GM12864 (cell line): ENCODE measurements at regions not wholly inside any gene's neighbourhood (a gene's known extent, or its start where the extent isn't known, plus 50 kb on each side); places are given as distances from the start of the nearest gene placed in this dataset.

ENCODE experiments used
- DNase-seq: peaks from one replicate; pipeline ENCODE4 v3.0.0-alpha.2; 2011; ENCODE audit warnings: low read depth
- H3K4me3 ChIP-seq: 2 replicates; pipeline ENCODE4 v1.5.1; 2011; ENCODE audit warnings: mild to moderate bottlenecking, low read depth, low read length, control low read depth
- TF ChIP-seq, protein P1 (sequence below): IDR thresholded peaks from 2 replicates; pipeline ENCODE4 v1.5.1; 2011; ENCODE audit warnings: low read depth, mild to moderate bottlenecking, moderate library complexity, low read length, control low read depth, inconsistent platforms; ENCODE audit errors: missing control alignments

DNA sequence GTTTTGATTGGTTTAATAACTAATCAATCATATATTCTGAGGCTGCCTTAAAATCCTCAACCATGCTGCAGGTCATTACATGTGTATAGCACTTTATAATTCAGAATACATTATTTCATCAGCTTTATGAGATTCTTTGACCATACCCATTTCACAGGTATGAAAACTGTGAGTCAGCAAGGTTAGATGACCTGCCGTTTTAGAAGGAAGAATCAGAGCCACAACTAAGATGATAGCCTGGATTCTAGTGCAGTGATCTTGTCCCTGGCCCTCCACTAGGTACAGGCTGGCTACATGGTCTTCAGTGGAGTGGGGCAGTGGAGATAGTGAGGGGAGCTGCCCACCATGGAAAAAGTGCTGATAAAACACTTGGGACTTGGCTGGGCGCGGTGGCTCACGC, 154.4 kb upstream of the MAX start:
- DNase-seq, result no peak
- no peak overlapping the region for H3K4me3 ChIP-seq
- TF ChIP-seq, protein P1, sequence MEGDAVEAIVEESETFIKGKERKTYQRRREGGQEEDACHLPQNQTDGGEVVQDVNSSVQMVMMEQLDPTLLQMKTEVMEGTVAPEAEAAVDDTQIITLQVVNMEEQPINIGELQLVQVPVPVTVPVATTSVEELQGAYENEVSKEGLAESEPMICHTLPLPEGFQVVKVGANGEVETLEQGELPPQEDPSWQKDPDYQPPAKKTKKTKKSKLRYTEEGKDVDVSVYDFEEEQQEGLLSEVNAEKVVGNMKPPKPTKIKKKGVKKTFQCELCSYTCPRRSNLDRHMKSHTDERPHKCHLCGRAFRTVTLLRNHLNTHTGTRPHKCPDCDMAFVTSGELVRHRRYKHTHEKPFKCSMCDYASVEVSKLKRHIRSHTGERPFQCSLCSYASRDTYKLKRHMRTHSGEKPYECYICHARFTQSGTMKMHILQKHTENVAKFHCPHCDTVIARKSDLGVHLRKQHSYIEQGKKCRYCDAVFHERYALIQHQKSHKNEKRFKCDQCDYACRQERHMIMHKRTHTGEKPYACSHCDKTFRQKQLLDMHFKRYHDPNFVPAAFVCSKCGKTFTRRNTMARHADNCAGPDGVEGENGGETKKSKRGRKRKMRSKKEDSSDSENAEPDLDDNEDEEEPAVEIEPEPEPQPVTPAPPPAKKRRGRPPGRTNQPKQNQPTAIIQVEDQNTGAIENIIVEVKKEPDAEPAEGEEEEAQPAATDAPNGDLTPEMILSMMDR, result no peak

DNA sequence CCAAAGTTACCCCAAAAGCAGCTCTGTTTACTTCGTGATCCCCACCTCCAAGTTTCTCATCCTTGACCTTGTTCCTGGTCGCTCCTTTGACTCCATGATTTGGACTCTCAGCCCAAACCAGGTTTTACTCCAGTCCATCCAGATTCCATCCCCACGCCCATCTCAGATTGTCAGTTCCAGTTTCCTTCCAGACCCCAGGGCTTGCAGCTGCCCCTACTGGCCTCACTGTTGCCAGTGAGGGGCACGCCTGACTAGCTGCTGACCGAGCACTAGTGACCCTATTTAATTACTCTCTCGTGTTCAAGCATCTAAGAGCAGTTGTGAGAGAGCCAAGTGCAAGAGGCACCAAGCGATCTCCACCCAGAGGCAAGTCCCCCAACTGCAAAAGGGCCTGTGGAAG, 155.1 kb upstream of the FUT8 start:
- DNase-seq, result no peak
- TF ChIP-seq, protein P1, result no peak
- H3K4me3 ChIP-seq, result no peak overlapping the region

DNA sequence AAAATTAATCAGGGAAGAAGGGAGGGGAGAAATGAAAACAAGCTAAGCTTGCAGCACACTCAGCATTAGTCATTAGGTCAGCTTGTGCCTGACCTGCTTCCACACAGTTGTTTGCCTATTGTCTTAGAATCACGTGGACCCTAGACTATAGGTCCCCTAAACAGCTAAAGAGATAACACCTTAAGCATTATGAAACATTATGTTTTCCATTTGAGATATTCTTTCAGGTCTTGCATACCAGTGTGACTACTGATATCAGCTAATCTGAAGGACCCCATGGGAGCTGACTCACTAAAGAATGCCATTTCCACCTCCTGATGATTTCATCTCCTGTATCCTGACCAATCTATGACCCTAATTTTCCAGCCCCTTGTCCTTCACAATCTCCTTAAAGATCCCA, 154.1 kb upstream of the FUT8 start:
- no peak overlapping the region for H3K4me3 ChIP-seq
- DNase-seq, result no peak
- TF ChIP-seq, protein P1, result no peak

DNA sequence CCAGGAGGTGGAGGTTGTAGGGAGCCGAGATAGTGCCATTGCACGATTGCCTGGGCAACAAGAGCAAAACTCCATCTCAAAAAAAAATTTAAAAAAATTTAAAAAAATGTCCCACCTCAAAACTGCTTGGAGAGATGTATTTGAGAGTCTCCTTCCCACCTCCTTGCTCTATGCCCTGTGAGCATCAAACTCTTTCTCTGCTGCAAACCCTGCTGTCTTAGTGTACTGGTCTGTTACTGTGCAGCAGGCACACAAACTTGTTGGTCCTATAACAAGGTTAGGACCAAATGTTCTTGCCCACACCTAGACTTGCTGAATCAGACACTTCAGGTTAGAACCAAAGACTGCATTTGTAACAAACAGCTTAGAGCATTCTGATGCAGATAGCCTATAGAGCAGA, 153.5 kb upstream of the FUT8 start:
- TF ChIP-seq, protein P1, result no peak
- no peak overlapping the region for H3K4me3 ChIP-seq
- DNase-seq, result no peak

DNA sequence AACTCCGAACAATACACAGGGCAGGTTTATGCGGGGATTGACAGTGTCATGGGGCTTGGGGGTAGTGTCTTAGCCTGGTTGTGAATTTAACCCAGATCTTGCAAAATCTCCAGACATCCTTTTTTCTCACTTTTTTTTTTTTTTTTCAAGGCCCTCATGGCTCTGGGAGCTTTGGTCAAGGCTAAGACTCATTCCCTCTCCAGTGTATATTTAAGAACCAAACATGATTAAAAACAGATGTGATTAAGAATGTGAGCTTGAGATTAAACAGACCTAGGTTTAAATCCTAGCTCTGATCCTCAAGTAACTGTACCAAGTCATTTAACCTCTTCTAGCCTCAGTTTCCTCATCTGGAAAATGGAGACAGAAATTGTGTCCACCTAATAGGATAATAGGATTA, 151.7 kb upstream of the FUT8 start:
- H3K4me3 ChIP-seq, result no peak overlapping the region
- DNase-seq, result no peak
- TF ChIP-seq, protein P1, result no peak

DNA sequence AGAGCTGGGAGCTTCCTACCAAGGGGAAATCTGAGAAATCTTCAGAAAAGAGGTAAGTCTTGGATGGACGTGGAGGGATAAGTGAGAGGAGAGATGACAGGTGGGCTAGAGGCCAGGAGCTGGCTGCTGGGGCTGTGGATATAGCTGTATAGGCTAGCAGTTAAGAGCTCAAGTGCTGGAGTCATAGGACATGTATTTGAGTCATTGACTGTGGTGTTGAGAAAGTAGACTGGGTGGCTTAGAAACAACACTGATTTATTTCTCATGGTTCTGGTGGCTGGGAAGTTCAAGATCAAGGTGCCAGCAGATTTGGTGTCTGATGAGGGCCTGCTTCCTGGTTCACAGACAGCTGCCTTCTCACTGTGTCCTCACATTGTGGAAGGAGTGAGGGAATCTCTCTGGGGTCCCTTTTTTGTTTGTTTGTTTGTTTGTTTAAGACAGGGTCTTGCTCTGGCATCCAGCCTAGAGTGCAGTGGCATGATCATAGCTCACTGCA, 151.1 kb upstream of the FUT8 start:
- no peak for DNase-seq
- TF ChIP-seq, protein P1, result no peak
- H3K4me3 ChIP-seq, result no peak overlapping the region

DNA sequence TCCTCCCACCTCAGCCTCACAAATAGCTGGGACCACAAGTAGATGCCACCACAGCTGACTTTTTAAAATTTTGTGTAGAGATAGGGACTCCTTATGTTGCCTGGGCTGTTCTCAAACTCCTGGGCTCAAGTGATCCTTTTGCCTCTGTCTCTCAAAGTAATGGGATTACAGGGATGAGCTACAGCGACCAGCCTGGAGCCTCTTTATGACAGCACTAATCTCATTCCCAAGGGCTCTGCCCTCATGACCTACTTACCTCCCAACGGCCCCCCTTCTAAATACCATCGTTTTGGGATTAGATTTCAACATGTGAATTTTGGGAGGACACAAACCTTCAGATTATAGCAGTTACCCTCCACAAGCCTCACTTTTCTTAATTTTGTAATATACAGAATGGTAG, 150.6 kb upstream of the FUT8 start:
- DNase-seq, result no peak
- TF ChIP-seq, protein P1, result no peak
- H3K4me3 ChIP-seq, result no peak overlapping the region
